Prostate gland (tissue), 2 donors: ENCODE measurements at regions not wholly inside any gene's neighbourhood (a gene's known extent, or its start where the extent isn't known, plus 50 kb on each side); places are given as distances from the start of the nearest gene placed in this dataset.

ENCODE experiments used
- CTCF ChIP-seq, 4 experiments: fragments of 200-600 bp in 2 of 4; fragments of 450-650 bp in 2 of 4; sonication (generic) in 2 of 4; IDR thresholded peaks; 1 replicate in 3 of 4; 2 replicates in 1 of 4; pipeline ENCODE4 v1.5.1; 2016 to 2019; ENCODE audit warnings: antibody characterized with exemption in 4 of 4, mild to moderate bottlenecking in 2 of 4, moderate library complexity in 2 of 4
- POLR2A ChIP-seq: fragments of 450-650 bp; IDR thresholded peaks from one replicate; pipeline ENCODE4 v1.6.1; 2016; ENCODE audit warnings: antibody characterized with exemption, mild to moderate bottlenecking

GRCh38 chr9:79807971-79808370 lies 236.2 kb downstream of the TLE4 start:
- no peak for TF ChIP-seq POLR2A
- no peak for TF ChIP-seq CTCF (IDR thresholded peaks at IDR 0.05)
